Neural cell (in vitro differentiated cells): ENCODE measurements at regions not wholly inside any gene's neighbourhood (a gene's known extent, or its start where the extent isn't known, plus 50 kb on each side); places are given as distances from the start of the nearest gene placed in this dataset.

ENCODE experiments used
- H2AFZ ChIP-seq: fragments of 200-600, 300-800 bp; sonication (generic), shearing (Covaris generic); 2 replicates; pipeline ENCODE4 v1.6.0; 2014; ENCODE audit warnings: low read depth, mild to moderate bottlenecking, antibody characterized with exemption, low read length, moderate library complexity
- H3F3A ChIP-seq: fragments of 200-600 bp; shearing (Covaris generic); 2 replicates; pipeline ENCODE4 v1.6.1; 2016; ENCODE audit warnings: mild to moderate bottlenecking, moderate library complexity, mixed read lengths, antibody characterized with exemption, low read length; ENCODE audit not compliant: insufficient read depth, poor library complexity, severe bottlenecking
- H3K27ac ChIP-seq: fragments of 200-600, 300-800 bp; sonication (generic), shearing (Covaris generic); 2 replicates; pipeline ENCODE4 v1.5.1; 2014; ENCODE audit warnings: mild to moderate bottlenecking, low read length, moderate library complexity
- H3K27me3 ChIP-seq: fragments of 300-800, 200-600 bp; sonication (generic), shearing (Covaris generic); 2 replicates; pipeline ENCODE4 v1.6.0; 2014; ENCODE audit warnings: mild to moderate bottlenecking, low read depth, low read length, moderate library complexity; ENCODE audit not compliant: insufficient read depth
- H3K36me3 ChIP-seq: fragments of 300-800, 200-600 bp; sonication (generic), shearing (Covaris generic); 2 replicates; pipeline ENCODE4 v1.5.1; 2014; ENCODE audit warnings: mild to moderate bottlenecking, antibody characterized with exemption, low read length, moderate library complexity; ENCODE audit not compliant: insufficient read depth
- H3K4me2 ChIP-seq: fragments of 300-800, 200-600 bp; sonication (generic), shearing (Covaris generic); 2 replicates; pipeline ENCODE4 v1.6.0; 2014; ENCODE audit warnings: mild to moderate bottlenecking, low read length
- H3K4me3 ChIP-seq: fragments of 300-800, 200-600 bp; sonication (generic), shearing (Covaris generic); 2 replicates; pipeline ENCODE4 v1.5.1; 2014; ENCODE audit warnings: mild to moderate bottlenecking, low read length, moderate library complexity
- H3K79me2 ChIP-seq: fragments of 200-600 bp; shearing (Covaris generic); replicated peaks from 2 replicates; pipeline ENCODE4 v1.6.0; 2014; ENCODE audit warnings: mild to moderate bottlenecking, low read length, moderate library complexity; ENCODE audit not compliant: insufficient read depth
- H3K9ac ChIP-seq: fragments of 300-800, 200-600 bp; sonication (generic), shearing (Covaris generic); 2 replicates; pipeline ENCODE4 v1.6.1; 2016; ENCODE audit warnings: mild to moderate bottlenecking, low read length, mixed read lengths
- H3K9me2 ChIP-seq: fragments of 200-600 bp; shearing (Covaris generic); 2 replicates; pipeline ENCODE4 v1.6.1; 2016; ENCODE audit warnings: mild to moderate bottlenecking, low read length, mixed read lengths; ENCODE audit not compliant: insufficient read depth
- H3K9me3 ChIP-seq: fragments of 200-600, 300-800 bp; sonication (generic), shearing (Covaris generic); 2 replicates; pipeline ENCODE4 v1.6.1; 2016; ENCODE audit warnings: mild to moderate bottlenecking, mixed run types, low read length, moderate library complexity, mixed read lengths
- H4K20me1 ChIP-seq: fragments of 200-600 bp; shearing (Covaris generic); 2 replicates; pipeline ENCODE4 v1.6.1; 2016; ENCODE audit warnings: mild to moderate bottlenecking, mixed run types; ENCODE audit not compliant: insufficient read depth
- CTCF ChIP-seq: fragments of 450-650 bp; IDR thresholded peaks from 2 replicates; pipeline ENCODE4 v1.5.1; 2014; ENCODE audit warnings: antibody characterized with exemption, mild to moderate bottlenecking, moderate library complexity; ENCODE audit not compliant: poor library complexity, severe bottlenecking
- EP300 ChIP-seq: fragments of 450-650 bp; conservative IDR thresholded peaks from 2 replicates; pipeline ENCODE4 v1.6.1; 2014; ENCODE audit warnings: antibody characterized with exemption, mild to moderate bottlenecking, moderate library complexity; ENCODE audit not compliant: poor library complexity, severe bottlenecking
- EZH2 ChIP-seq: fragments of 200-600, 300-800 bp; shearing (Covaris generic), sonication (generic); IDR thresholded peaks from 2 replicates; pipeline ENCODE4 v1.6.1; 2014; ENCODE audit warnings: antibody characterized with exemption, low read length, borderline replicate concordance, mild to moderate bottlenecking; ENCODE audit not compliant: insufficient read depth, poor library complexity, severe bottlenecking
- MXI1 ChIP-seq: fragments of 450-650 bp; conservative IDR thresholded peaks from 2 replicates; pipeline ENCODE4 v1.6.1; 2014; ENCODE audit warnings: antibody characterized with exemption, mild to moderate bottlenecking; ENCODE audit not compliant: poor library complexity, severe bottlenecking
- POLR2AphosphoS5 ChIP-seq: IDR thresholded peaks from 2 replicates; pipeline ENCODE4 v1.6.1; 2012
- RAD21 ChIP-seq: fragments of 450-650 bp; conservative IDR thresholded peaks from 2 replicates; pipeline ENCODE4 v1.6.1; 2014; ENCODE audit warnings: antibody characterized with exemption, mild to moderate bottlenecking, moderate library complexity
- REST ChIP-seq: IDR thresholded peaks from 2 replicates; pipeline ENCODE4 v1.6.1; 2012; ENCODE audit warnings: borderline replicate concordance
- SMC3 ChIP-seq: fragments of 450-650 bp; conservative IDR thresholded peaks from 2 replicates; pipeline ENCODE4 v1.6.1; 2014; ENCODE audit warnings: antibody characterized with exemption, mild to moderate bottlenecking, moderate library complexity; ENCODE audit not compliant: poor library complexity
- TAF1 ChIP-seq: IDR thresholded peaks from 2 replicates; pipeline ENCODE4 v1.6.1; 2012; ENCODE audit warnings: low read depth

GRCh38 chr4:144284026-144284425, 143.5 kb upstream of the GYPA start:
- H3K9me2 ChIP-seq = no peaks in the 10 kb centered on the region
- no peak overlapping the region for H2AFZ ChIP-seq
- no peaks in the 10 kb centered on the region for H3K9me3 ChIP-seq
- no peak overlapping the region for H3K4me3 ChIP-seq
- H3K27me3 ChIP-seq = no peaks in the 10 kb centered on the region
- no peak overlapping the region for H3K9ac ChIP-seq
- H4K20me1 ChIP-seq = no peaks in the 10 kb centered on the region
- no peaks in the 10 kb centered on the region for H3F3A ChIP-seq
- H3K79me2 ChIP-seq = no peaks in the 10 kb centered on the region
- TF ChIP-seq TAF1 = no peak
- no peak for TF ChIP-seq MXI1
- no peaks in the 10 kb centered on the region for H3K36me3 ChIP-seq
- H3K4me2 ChIP-seq = no peak overlapping the region
- H3K27ac ChIP-seq = no peak overlapping the region

- Histone ChIP-seq H3K4me2 (no peak overlapping the region), H3K36me3 (no peaks in the 10 kb centered on the region), H2AFZ (no peak overlapping the region)
These were observed 147.7 kb upstream of the GYPA start for GRCh38 chr4:144288011-144288903.

More at GRCh38 chr4:144288011-144288903, 147.7 kb upstream of the GYPA start:
- Histone ChIP-seq H3K27ac (no peak overlapping the region), H3K27me3 (no peaks in the 10 kb centered on the region), H3K79me2 (no peaks in the 10 kb centered on the region), H3K9ac (no peak overlapping the region), H3K9me2 (no peaks in the 10 kb centered on the region), H3F3A (no peaks in the 10 kb centered on the region), H3K4me3 (no peak overlapping the region), H4K20me1 (no peaks in the 10 kb centered on the region), H3K9me3 (no peaks in the 10 kb centered on the region)
- TF ChIP-seq REST = no peak
- TF ChIP-seq EP300 = no peak
- TF ChIP-seq POLR2AphosphoS5 = no peak
- TF ChIP-seq SMC3 = no peak
- TF ChIP-seq CTCF = no peak
- TF ChIP-seq EZH2 = no peak
- TF ChIP-seq TAF1 = no peak
- no peak for TF ChIP-seq RAD21
- TF ChIP-seq MXI1 = no peak
